Hepatocyte (in vitro differentiated cells): ENCODE measurements at regions not wholly inside any gene's neighbourhood (a gene's known extent, or its start where the extent isn't known, plus 50 kb on each side); places are given as distances from the start of the nearest gene placed in this dataset.

ENCODE experiments used
- EZH2phosphoT487 ChIP-seq: fragments of 200-600 bp; sonication (generic); IDR thresholded peaks from one replicate; pipeline ENCODE4 v1.6.1; 2018; ENCODE audit warnings: antibody characterized with exemption, mild to moderate bottlenecking, low read depth, moderate library complexity; ENCODE audit not compliant: unreplicated experiment, severe bottlenecking
- TF ChIP-seq, protein P1 (sequence below): fragments of 200-600 bp; sonication (generic); IDR thresholded peaks from 2 replicates; pipeline ENCODE4 v1.5.1; 2016; ENCODE audit warnings: antibody characterized with exemption, mild to moderate bottlenecking; ENCODE audit not compliant: poor library complexity

DNA sequence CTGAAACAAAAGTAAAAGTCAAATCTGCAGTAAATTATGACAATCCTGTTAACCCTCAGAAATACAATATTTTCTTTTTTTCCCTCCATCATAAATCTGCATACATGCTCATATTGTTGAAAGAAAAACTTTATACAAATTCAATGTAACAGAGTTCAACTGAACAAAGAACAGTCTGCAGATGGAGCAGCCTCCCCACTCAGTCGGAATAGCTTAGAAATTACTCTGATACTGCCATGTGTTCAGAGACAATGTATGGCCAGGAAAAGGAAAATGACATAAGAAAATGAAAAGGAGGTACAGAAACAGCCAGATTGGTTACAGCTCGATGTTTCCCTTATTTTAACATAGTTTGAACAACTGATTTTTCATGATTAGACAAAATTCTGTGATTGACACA is 651.9 kb upstream of the COBL start:
- TF ChIP-seq, protein P1, sequence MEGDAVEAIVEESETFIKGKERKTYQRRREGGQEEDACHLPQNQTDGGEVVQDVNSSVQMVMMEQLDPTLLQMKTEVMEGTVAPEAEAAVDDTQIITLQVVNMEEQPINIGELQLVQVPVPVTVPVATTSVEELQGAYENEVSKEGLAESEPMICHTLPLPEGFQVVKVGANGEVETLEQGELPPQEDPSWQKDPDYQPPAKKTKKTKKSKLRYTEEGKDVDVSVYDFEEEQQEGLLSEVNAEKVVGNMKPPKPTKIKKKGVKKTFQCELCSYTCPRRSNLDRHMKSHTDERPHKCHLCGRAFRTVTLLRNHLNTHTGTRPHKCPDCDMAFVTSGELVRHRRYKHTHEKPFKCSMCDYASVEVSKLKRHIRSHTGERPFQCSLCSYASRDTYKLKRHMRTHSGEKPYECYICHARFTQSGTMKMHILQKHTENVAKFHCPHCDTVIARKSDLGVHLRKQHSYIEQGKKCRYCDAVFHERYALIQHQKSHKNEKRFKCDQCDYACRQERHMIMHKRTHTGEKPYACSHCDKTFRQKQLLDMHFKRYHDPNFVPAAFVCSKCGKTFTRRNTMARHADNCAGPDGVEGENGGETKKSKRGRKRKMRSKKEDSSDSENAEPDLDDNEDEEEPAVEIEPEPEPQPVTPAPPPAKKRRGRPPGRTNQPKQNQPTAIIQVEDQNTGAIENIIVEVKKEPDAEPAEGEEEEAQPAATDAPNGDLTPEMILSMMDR, result no peak
- TF ChIP-seq EZH2phosphoT487, result no peak
